Heart right ventricle (tissue), 16 donors: ENCODE measurements at regions not wholly inside any gene's neighbourhood (a gene's known extent, or its start where the extent isn't known, plus 50 kb on each side); places are given as distances from the start of the nearest gene placed in this dataset.
"Not testable (repeated sequence)": the region's sequence is repeated elsewhere in the genome, so short reads cannot be mapped to it uniquely, and the experiment has no call there.

Source experiments
- ATAC-seq, 8 donors: fragments of 200-7000 bp; cut with Tn5 transposase; one replicate each; pipeline ENCODE4 v1.9.1; 2020; ENCODE audit warnings: mild to moderate bottlenecking in 8 of 8, moderate library complexity in 8 of 8, moderate number of reproducible peaks in 1 of 8
- DNase-seq, 2 donors: peaks; one replicate each; pipeline ENCODE4 v3.0.0-alpha.2; 2020
- H3K27ac ChIP-seq, 10 donors: fragments of 200-600 bp; sonication (generic) in 2 of 10; one replicate each; pipeline versions ENCODE4 v1.5.0 to v1.8.0; 2020 to 2022; ENCODE audit warnings: mild to moderate bottlenecking in 3 of 10
- H3K27me3 ChIP-seq, 7 donors: fragments of 200-600 bp; one replicate each; pipeline ENCODE4 v1.8.0; 2021 to 2022; ENCODE audit warnings: mild to moderate bottlenecking in 2 of 7
- H3K36me3 ChIP-seq, 9 donors: fragments of 200-600 bp; sonication (generic) in 1 of 9; one replicate each; pipeline versions ENCODE4 v1.5.0 to v1.8.0; 2020 to 2022; ENCODE audit warnings: mild to moderate bottlenecking in 2 of 9
- H3K4me1 ChIP-seq, 9 donors: fragments of 200-600 bp; sonication (generic) in 1 of 9; one replicate each; pipeline versions ENCODE4 v1.5.0 to v1.8.0; 2020 to 2022; ENCODE audit warnings: mild to moderate bottlenecking in 4 of 9
- H3K4me3 ChIP-seq, 10 donors: fragments of 200-600 bp; sonication (generic) in 2 of 10; one replicate each; pipeline versions ENCODE4 v1.5.0 to v1.8.0; 2020 to 2022; ENCODE audit warnings: mild to moderate bottlenecking in 7 of 10, moderate library complexity in 2 of 10
- H3K9me3 ChIP-seq, 11 donors: fragments of 200-600 bp in 10 of 11; sonication (generic) in 2 of 11; one replicate each; pipeline versions ENCODE4 v1.5.0 to v1.8.0; 2013 to 2022; ENCODE audit warnings: mild to moderate bottlenecking in 2 of 11, control low read depth in 1 of 11, moderate library complexity in 1 of 11
- CTCF ChIP-seq, 9 donors: fragments of 200-600 bp; sonication (generic) in 2 of 9; IDR thresholded peaks; one replicate each; pipeline versions ENCODE4 v1.5.0 to v1.8.0; 2021 to 2022; ENCODE audit warnings: antibody characterized with exemption in 9 of 9, mild to moderate bottlenecking in 5 of 9, moderate library complexity in 1 of 9
- WGBS, 2 donors: extraction: QIAGEN DNeasy Blood & Tissue Kit; methylation state at CpG; one replicate each; pipeline ENCODE4 v1.1.7; 2013; ENCODE audit warnings: inconsistent platforms in 1 of 2; 5-methylcytosine and 5-hydroxymethylcytosine counted together
- intact Hi-C, 10 donors: fragments of 100-400 bp; cut with DNase I; formaldehyde crosslinking; loops; one replicate each; pipeline versions ENCODE4 v1.11.1 to v1.14.2; 2022
- donor health status: Arrhythmogenic right ventricular cardiomyopathy.
- donor health status: ischemic (EF 13 %, LVEDD 7.1; RV severe dilation, severe dysfunction).
- donor health status: healthy with polysubstance abuse.
- donor health status: DM: no; HTN: yes; CAD: no.
- donor health status: DM: no; HTN: no; CAD: no.
- donor health status: ischemic (EF 25% LVEDD 6.9; RV normal size, moderate dysfunction).
- donor health status: ischemic (EF 25% LVEDD 5.7; RV mildly dilated, moderate dysfunction).
- donor health status: healthy.
- donor health status: DM: yes; HTN: yes; CAD: no.
- donor health status: Ischemic cardiomyopathy.
- donor health status: ischemic (EF 35%, LVEDD 5.7; RV mildly dilated, moderate dysfunction).
- donor health status: nonischemic (EF 11% LVEDD 7.7; RV severe dilation, severe dysfunction).
- donor health status: DM: yes; HTN: yes; CAD: no.
- donor health status: PGD.
- donor health status: ischemic (EF 29% LVEDD 5.4; RV normal size, mild dysfunction).
- donor health status: nonischemic (EF 23%, LVEDD 6.1; RV moderate dilation, normal function).

GRCh38 chr16:29173371-29174305 is 188.8 kb downstream of the LAT start:
- H3K36me3 ChIP-seq, H3K27me3 ChIP-seq, ATAC-seq, H3K4me3 ChIP-seq, DNase-seq: not testable (repeated sequence)
- H3K9me3 ChIP-seq = peaks cover 0 to 16% (median 6%) of the 10 kb centered on the region in 11 donors
- 82 to 87% methylated on average over 14 to 16 of the region's 16 CpGs for WGBS, 2 donors
- peaks cover 0 to 50% (median 16%) of the 10 kb centered on the region in 9 donors for H3K4me1 ChIP-seq
- peak overlapping the region in 4 of 10 donors; percentile 10 to 67 (median 30) for H3K27ac ChIP-seq
- intact Hi-C loops = loop anchor here in 2 of 10 donors (10.0 kb wide), 1 partner anchor 59 kb away; no protein-coding TSS in a partner anchor

GRCh38 chr16:29172098-29172724 is 187.4 kb downstream of the LAT start:
- WGBS, 2 donors = 97 to 99% methylated on average over 7 of the region's 7 CpGs
- peaks cover 0 to 36% (median 12%) of the 10 kb centered on the region in 9 donors for H3K4me1 ChIP-seq
- not testable (repeated sequence) for H3K27me3 ChIP-seq, H3K36me3 ChIP-seq, ATAC-seq, DNase-seq, H3K4me3 ChIP-seq
- peak overlapping the region in 2 of 10 donors; percentile 31 to 67 for H3K27ac ChIP-seq
- H3K9me3 ChIP-seq = peaks cover 0 to 16% (median 6%) of the 10 kb centered on the region in 11 donors
- intact Hi-C loops = loop anchor here in 2 of 10 donors (10.0 kb wide), 1 partner anchor 57 kb away; no protein-coding TSS in a partner anchor

GRCh38 chr16:29171296-29171695 is 186.4 kb downstream of the LAT start:
- H3K27me3 ChIP-seq, H3K4me3 ChIP-seq, DNase-seq, H3K36me3 ChIP-seq, ATAC-seq: not testable (repeated sequence)
- H3K9me3 ChIP-seq = peaks cover 0 to 16% (median 6%) of the 10 kb centered on the region in 11 donors
- H3K4me1 ChIP-seq = peaks cover 0 to 29% (median 9%) of the 10 kb centered on the region in 9 donors
- intact Hi-C loops = loop anchor here in 2 of 10 donors (10.0 kb wide), 1 partner anchor 56 kb away; no protein-coding TSS in a partner anchor
- WGBS, 2 donors = 95 to 99% methylated on average over 6 of the region's 6 CpGs
- H3K27ac ChIP-seq = peak overlapping the region in 2 of 10 donors; percentile 40 to 74

- peaks cover 0 to 16% (median 6%) of the 10 kb centered on the region in 11 donors for H3K9me3 ChIP-seq
- H3K4me3 ChIP-seq, H3K27me3 ChIP-seq, H3K36me3 ChIP-seq: not testable (repeated sequence)
- peak overlapping the region in 9 of 10 donors; percentile 6 to 74 (median 51) for H3K27ac ChIP-seq
- peak; percentile 21 to 71 (median 52) for ATAC-seq
- WGBS, 2 donors = 73 to 76% methylated on average over 20 of the region's 20 CpGs
- DNase-seq = peak in 1 of 2 donors; percentile 39
- H3K4me1 ChIP-seq = peaks cover 0 to 25% (median 9%) of the 10 kb centered on the region in 9 donors
- intact Hi-C loops = loop anchor here in 2 of 10 donors (10.0 kb wide), 1 partner anchor 56 kb away; no protein-coding TSS in a partner anchor
Observed at GRCh38 chr16:29170393-29171119, 185.7 kb downstream of the LAT start.

GRCh38 chr16:29169295-29169994 is 184.6 kb downstream of the LAT start:
- H3K27me3 ChIP-seq, H3K36me3 ChIP-seq, H3K4me3 ChIP-seq, intact Hi-C loops: not testable (repeated sequence)
- ATAC-seq = peak; percentile 38 to 77 (median 57)
- WGBS, 2 donors = 42 to 54% methylated on average over 16 of the region's 16 CpGs
- peak in 1 of 2 donors; percentile 34 for DNase-seq
- Histone ChIP-seq H3K27ac (peak overlapping the region in 8 of 10 donors; percentile 6 to 74 (median 50)), H3K4me1 (peaks cover 0 to 25% (median 9%) of the 10 kb centered on the region in 9 donors), H3K9me3 (peaks cover 0 to 16% (median 6%) of the 10 kb centered on the region in 11 donors)
- peak in 2 of 9 donors; percentile 12 to 15 for TF ChIP-seq CTCF (IDR thresholded peaks at IDR 0.05)

GRCh38 chr16:29168515-29169259 is 183.8 kb downstream of the LAT start:
- ATAC-seq, H3K36me3 ChIP-seq, intact Hi-C loops, H3K4me3 ChIP-seq, H3K27me3 ChIP-seq, DNase-seq: not testable (repeated sequence)
- 87 to 88% methylated on average over 13 of the region's 13 CpGs for WGBS, 2 donors
- H3K27ac ChIP-seq = peak overlapping the region in 2 of 10 donors; percentile 51 to 74
- peaks cover 0 to 25% (median 9%) of the 10 kb centered on the region in 9 donors for H3K4me1 ChIP-seq
- peaks cover 0 to 15% (median 6%) of the 10 kb centered on the region in 11 donors for H3K9me3 ChIP-seq

- not testable (repeated sequence) for DNase-seq
Observed at GRCh38 chr16:29164442-29165089, 179.7 kb downstream of the LAT start.

GRCh38 chr16:29160171-29160570 is 175.3 kb downstream of the LAT start:
- intact Hi-C loops, H3K27me3 ChIP-seq, H3K36me3 ChIP-seq, H3K4me3 ChIP-seq, DNase-seq, H3K27ac ChIP-seq, ATAC-seq, H3K9me3 ChIP-seq: not testable (repeated sequence)
- peaks cover 5 to 29% (median 22%) of the 10 kb centered on the region in 9 donors for H3K4me1 ChIP-seq
- WGBS, 2 donors = 97 to 98% methylated on average over 25 of the region's 25 CpGs

More at GRCh38 chr16:29164442-29165089, 179.7 kb downstream of the LAT start:
- H3K36me3 ChIP-seq, H3K4me1 ChIP-seq, intact Hi-C loops, ATAC-seq, H3K27me3 ChIP-seq, H3K27ac ChIP-seq, H3K4me3 ChIP-seq, H3K9me3 ChIP-seq: not testable (repeated sequence)
- WGBS, 2 donors = 83 to 86% methylated on average over 7 of the region's 8 CpGs
